Thoracic aorta (tissue), 2 donors: ENCODE measurements at regions not wholly inside any gene's neighbourhood (a gene's known extent, or its start where the extent isn't known, plus 50 kb on each side); places are given as distances from the start of the nearest gene placed in this dataset.

Experiments
- ATAC-seq: fragments of 150-250 bp; one replicate; pipeline ENCODE4 v1.8.0; 2017; ENCODE audit warnings: low read depth; ENCODE audit not compliant: insufficient number of reproducible peaks, low FRiP score
- DNase-seq: peaks from one replicate; pipeline ENCODE4 v3.0.0-alpha.2; 2020; ENCODE audit warnings: low spot score
- H3K27ac ChIP-seq, 2 donors: fragments of 200-600 bp; sonication (generic); 1 replicate in 1 of 2; 2 replicates in 1 of 2; pipeline ENCODE4 v1.5.1; 2016; ENCODE audit warnings: mild to moderate bottlenecking in 2 of 2, moderate library complexity in 2 of 2
- H3K27me3 ChIP-seq: fragments of 200-600 bp; sonication (generic); replicated peaks from 2 replicates; pipeline ENCODE4 v1.6.0; 2016; ENCODE audit warnings: mild to moderate bottlenecking; ENCODE audit not compliant: insufficient read depth
- H3K36me3 ChIP-seq: fragments of 200-600 bp; sonication (generic); one replicate; pipeline ENCODE4 v1.5.1; 2016
- H3K4me1 ChIP-seq, 2 donors: fragments of 200-600 bp; sonication (generic); 1 replicate in 1 of 2; 2 replicates in 1 of 2; pipeline versions ENCODE4 v1.5.1 to v1.6.0; 2016; ENCODE audit warnings: low read depth in 2 of 2, mild to moderate bottlenecking in 1 of 2; ENCODE audit not compliant: control insufficient read depth in 1 of 2
- H3K4me3 ChIP-seq: fragments of 200-600 bp; sonication (generic); 2 replicates; pipeline ENCODE4 v1.5.1; 2016; ENCODE audit warnings: mild to moderate bottlenecking
- H3K9me3 ChIP-seq: fragments of 200-600 bp; sonication (generic); 2 replicates; pipeline ENCODE4 v1.5.1; 2016
- TF ChIP-seq, protein P1 (sequence below): fragments of 200-600 bp; sonication (generic); IDR thresholded peaks from one replicate; pipeline ENCODE4 v1.5.1; 2019; ENCODE audit warnings: antibody characterized with exemption

DNA sequence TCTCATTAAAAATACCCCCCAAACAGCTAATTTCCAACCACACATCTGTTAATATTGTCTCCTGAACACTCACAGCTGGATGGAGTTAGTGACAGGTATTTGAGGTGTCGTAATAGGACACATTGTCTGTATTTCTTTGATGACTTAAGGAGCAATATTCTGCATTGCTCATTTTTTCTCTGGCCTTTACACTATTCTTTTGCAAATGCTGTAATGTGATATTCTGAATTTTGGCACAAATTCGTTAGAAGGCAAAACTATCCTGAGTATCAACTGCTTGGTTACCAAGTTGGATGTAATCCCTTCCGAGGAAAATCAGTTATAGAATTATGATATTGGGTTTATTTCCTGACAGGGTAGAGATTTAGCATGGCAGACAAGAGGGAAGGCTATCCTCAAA lies 1030.2 kb downstream of the MCTP2 start:
- Histone ChIP-seq H3K27me3 (no peaks in the 10 kb centered on the region), H3K4me3 (no peak overlapping the region), H3K9me3 (no peaks in the 10 kb centered on the region), H3K36me3 (no peaks in the 10 kb centered on the region), H3K4me1 (peaks cover 19 to 56% of the 10 kb centered on the region in 2 donors), H3K27ac (peak overlapping the region in 1 of 2 donors; percentile 84)
- TF ChIP-seq, protein P1, sequence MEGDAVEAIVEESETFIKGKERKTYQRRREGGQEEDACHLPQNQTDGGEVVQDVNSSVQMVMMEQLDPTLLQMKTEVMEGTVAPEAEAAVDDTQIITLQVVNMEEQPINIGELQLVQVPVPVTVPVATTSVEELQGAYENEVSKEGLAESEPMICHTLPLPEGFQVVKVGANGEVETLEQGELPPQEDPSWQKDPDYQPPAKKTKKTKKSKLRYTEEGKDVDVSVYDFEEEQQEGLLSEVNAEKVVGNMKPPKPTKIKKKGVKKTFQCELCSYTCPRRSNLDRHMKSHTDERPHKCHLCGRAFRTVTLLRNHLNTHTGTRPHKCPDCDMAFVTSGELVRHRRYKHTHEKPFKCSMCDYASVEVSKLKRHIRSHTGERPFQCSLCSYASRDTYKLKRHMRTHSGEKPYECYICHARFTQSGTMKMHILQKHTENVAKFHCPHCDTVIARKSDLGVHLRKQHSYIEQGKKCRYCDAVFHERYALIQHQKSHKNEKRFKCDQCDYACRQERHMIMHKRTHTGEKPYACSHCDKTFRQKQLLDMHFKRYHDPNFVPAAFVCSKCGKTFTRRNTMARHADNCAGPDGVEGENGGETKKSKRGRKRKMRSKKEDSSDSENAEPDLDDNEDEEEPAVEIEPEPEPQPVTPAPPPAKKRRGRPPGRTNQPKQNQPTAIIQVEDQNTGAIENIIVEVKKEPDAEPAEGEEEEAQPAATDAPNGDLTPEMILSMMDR, result no peak
- no peak for ATAC-seq
- DNase-seq, result no peak

DNA sequence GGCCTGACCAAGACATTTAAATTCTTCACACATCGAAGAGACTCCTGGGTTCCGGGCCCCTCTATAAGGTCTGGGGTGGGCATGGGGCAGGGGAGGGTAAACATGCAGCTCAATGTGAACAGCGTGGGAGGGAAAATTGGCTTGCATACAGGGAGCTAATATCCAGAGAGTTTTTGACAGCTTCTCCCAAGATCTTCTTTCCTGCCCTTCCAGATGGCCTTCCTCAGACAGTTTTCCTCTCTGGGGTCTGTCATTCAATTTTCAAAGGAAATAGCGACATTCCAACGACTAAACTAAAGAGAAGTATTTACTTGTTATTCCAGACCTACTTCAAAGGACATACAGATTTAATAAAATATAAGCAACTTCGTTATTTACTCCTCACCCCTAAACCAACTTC lies 1030.6 kb downstream of the MCTP2 start:
- Histone ChIP-seq H3K4me3 (no peak overlapping the region), H3K27ac (peak overlapping the region; percentile 70 to 84), H3K36me3 (no peaks in the 10 kb centered on the region), H3K9me3 (no peaks in the 10 kb centered on the region), H3K27me3 (no peaks in the 10 kb centered on the region), H3K4me1 (peaks cover 21 to 59% of the 10 kb centered on the region in 2 donors)
- ATAC-seq, result no peak
- TF ChIP-seq, protein P1, result no peak
- DNase-seq, result no peak

DNA sequence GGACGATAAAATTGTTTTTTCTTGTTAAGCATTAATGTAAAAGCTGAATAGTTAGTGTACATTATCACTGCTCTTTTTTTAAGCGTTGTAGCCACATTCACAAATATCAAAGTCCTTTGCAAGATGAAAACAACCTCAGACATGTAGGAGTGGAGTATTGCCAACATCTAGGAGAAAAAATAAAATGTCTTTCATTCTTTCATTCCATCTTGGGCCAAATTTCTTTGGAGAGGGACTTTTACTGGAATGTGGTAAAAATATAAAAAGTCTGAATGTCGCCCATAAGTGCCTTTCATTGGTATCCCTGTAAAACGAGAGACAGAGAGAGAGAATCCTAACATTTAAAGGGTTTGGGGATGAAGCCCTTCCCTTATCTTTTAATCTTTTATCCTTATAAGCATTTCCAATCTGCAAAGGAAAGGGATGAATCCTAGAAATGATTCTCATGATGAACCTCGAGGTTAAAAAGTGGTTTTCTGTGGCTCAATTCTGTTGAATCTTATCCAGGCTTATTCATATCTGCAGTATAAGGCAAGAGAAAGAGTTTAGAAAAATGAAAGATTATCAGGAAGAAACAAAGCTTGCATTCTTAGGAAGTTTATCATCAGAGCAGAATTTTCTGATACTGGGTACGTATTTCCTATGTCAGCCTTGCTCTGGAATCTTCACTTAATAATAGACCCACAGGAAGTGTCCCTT lies 1031.7 kb downstream of the MCTP2 start:
- H3K4me1 ChIP-seq, result peaks cover 27 to 67% of the 10 kb centered on the region in 2 donors
- no peaks in the 10 kb centered on the region for H3K27me3 ChIP-seq
- ATAC-seq (no peak), DNase-seq (no peak)
- H3K9me3 ChIP-seq, result no peaks in the 10 kb centered on the region
- H3K4me3 ChIP-seq, result peak overlapping the region; percentile 12
- H3K27ac ChIP-seq, result peak overlapping the region; percentile 70 to 84
- TF ChIP-seq, protein P1, result no peak
- no peaks in the 10 kb centered on the region for H3K36me3 ChIP-seq

DNA sequence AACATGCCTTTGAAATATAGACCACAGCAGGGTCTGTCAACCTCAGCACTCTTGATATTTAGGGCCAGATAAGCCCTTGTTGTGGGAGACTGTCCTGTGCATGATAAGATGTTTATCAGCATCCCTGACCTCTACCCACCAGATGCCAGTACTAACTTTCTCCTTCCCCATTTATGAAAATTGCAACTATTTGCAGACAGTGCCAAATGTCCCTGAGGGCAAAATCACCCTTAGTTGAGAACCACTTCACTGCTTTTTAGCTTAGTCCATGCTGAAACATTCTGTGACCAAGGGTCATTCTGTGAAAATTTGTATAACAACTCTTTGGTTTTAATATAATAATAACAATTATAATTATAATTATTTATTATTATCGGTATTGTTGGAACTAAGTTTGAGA lies 1032.4 kb downstream of the MCTP2 start:
- Histone ChIP-seq H3K27ac (peak overlapping the region; percentile 70 to 84), H3K36me3 (no peaks in the 10 kb centered on the region), H3K9me3 (no peaks in the 10 kb centered on the region), H3K27me3 (no peaks in the 10 kb centered on the region), H3K4me1 (peaks cover 27 to 67% of the 10 kb centered on the region in 2 donors), H3K4me3 (no peak overlapping the region)
- TF ChIP-seq, protein P1, result no peak
- ATAC-seq (no peak), DNase-seq (no peak)

DNA sequence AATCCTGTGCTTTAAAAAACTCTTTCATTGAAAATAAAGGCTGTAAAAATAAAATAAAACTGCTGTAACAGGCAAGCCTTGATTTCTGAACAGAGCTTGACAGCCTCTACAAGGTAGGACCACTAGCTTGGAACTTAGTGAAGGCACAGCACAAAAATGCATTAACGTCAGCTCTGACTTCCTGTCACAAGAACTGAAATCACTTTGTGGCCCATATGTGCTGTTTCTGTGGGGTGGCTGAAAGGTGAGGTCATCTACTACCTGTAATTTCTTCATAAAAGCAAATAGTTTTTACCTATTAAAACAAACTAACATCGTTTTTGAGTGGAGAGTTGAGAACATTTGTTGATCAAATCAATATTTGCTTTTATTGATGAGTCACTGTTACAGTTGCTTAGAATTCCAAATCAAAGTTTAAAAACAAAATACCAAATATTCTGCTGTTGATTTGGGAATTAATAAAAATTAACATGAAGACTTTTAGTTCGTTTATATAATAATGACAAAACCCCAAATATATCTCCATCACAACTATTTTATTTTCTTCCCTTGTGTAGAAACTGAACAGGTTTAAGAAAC lies 1034.1 kb downstream of the MCTP2 start:
- Histone ChIP-seq H3K27ac (peak overlapping the region; percentile 70 to 84), H3K36me3 (no peaks in the 10 kb centered on the region), H3K4me3 (no peak overlapping the region), H3K4me1 (peaks cover 27 to 51% of the 10 kb centered on the region in 2 donors), H3K9me3 (no peaks in the 10 kb centered on the region), H3K27me3 (no peaks in the 10 kb centered on the region)
- no peak for DNase-seq
- ATAC-seq, result no peak
- TF ChIP-seq, protein P1, result no peak
